ENCODE measurements at regions not wholly inside any gene's neighbourhood (a gene's known extent, or its start where the extent isn't known, plus 50 kb on each side); places are given as distances from the start of the nearest gene placed in this dataset.

DNA sequence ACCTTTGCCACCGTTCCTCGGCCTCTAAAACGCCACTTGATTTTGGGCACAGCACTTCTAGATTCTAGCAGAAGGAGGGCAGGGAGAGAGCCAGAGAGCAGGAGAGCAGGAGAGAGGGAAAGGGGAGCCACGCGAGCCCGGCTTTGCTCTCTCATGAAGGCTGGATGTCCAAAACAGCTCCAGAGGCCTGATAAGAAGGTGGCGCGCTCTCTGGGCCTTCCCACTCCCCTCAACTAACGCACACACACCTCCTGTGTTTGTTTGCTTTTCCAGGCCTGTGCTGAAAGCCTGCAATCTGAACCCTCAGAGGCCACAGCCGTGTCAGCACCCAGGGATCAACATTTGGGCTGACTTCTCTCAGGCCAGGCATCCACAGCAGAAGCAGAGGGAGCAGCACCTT, 184.8 kb upstream of the SOX11 start:
- no peak for DNase-seq
- peaks cover 0 to 3% (median 0%) of the 10 kb centered on the region in 8 donors for H3K9me3 Mint-ChIP-seq
- H3K4me1 ChIP-seq (ENCODE audit: insufficient read depth, low read length): no peaks in the 10 kb centered on the region
- no peak overlapping the region for H3K27ac Mint-ChIP-seq
- H3K4me1 Mint-ChIP-seq: no peaks in the 10 kb centered on the region
- no peak overlapping the region for H3K4me3 Mint-ChIP-seq
- H3K27me3 Mint-ChIP-seq: no peaks in the 10 kb centered on the region
- POLR2A ChIA-PET (ENCODE audit: partially characterized antibody): no interaction called here
- intact Hi-C loops (cut with micrococcal nuclease): no loop called here
- no peaks in the 10 kb centered on the region for H3K36me3 Mint-ChIP-seq
- no peak overlapping the region for H3K27ac ChIP-seq (ENCODE audit: low read depth, low read length)
- no peaks in the 10 kb centered on the region for H3K36me3 ChIP-seq (ENCODE audit: insufficient read depth, low read length)
- H3K27me3 ChIP-seq (ENCODE audit: insufficient read depth, low read length): no peaks in the 10 kb centered on the region
- H3K4me3 ChIP-seq (ENCODE audit: low read length in 2 of 2): no peak overlapping the region
- CTCF ChIA-PET (ENCODE audit: partially characterized antibody): no interaction called here
- H3K9me3 ChIP-seq (ENCODE audit: control insufficient read depth in 1 of 2, low read length in 2 of 2): no peaks in the 10 kb centered on the region

DNA sequence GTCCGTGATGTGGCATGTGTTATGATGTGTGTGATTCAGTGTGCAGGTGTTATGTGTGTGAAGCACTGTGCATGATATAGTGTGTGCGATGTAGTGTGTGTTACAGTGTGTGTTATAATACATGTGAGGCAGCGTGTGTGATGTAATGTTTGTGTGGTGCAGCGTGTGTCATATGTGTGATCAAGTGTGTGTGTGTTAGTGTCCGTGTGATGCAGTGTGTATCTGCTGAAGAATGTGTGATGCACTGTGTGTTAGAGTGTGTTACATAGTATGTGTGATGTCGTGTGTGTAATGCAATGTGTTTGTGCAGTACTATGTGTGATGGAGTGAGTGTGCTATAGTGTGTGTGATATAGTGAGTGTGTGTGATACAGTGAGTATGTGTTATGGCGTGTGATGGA, 182.8 kb upstream of the SOX11 start:
- no peak overlapping the region for H3K27ac ChIP-seq (ENCODE audit: low read depth, low read length)
- no peak for DNase-seq
- Mint-ChIP-seq H3K27me3 (no peaks in the 10 kb centered on the region), H3K4me3 (no peak overlapping the region), H3K9me3 (peaks cover 0 to 2% (median 0%) of the 10 kb centered on the region in 8 donors), H3K4me1 (no peaks in the 10 kb centered on the region), H3K36me3 (no peaks in the 10 kb centered on the region), H3K27ac (no peak overlapping the region)
- intact Hi-C loops (cut with micrococcal nuclease): no loop called here
- POLR2A ChIA-PET (ENCODE audit: partially characterized antibody): no interaction called here
- CTCF ChIA-PET (ENCODE audit: partially characterized antibody): no interaction called here
- no peaks in the 10 kb centered on the region for H3K4me1 ChIP-seq (ENCODE audit: insufficient read depth, low read length)
- H3K36me3 ChIP-seq (ENCODE audit: insufficient read depth, low read length): no peaks in the 10 kb centered on the region
- no peaks in the 10 kb centered on the region for H3K9me3 ChIP-seq (ENCODE audit: control insufficient read depth in 1 of 2, low read length in 2 of 2)
- H3K4me3 ChIP-seq (ENCODE audit: low read length in 2 of 2): no peak overlapping the region
- no peaks in the 10 kb centered on the region for H3K27me3 ChIP-seq (ENCODE audit: insufficient read depth, low read length)

DNA sequence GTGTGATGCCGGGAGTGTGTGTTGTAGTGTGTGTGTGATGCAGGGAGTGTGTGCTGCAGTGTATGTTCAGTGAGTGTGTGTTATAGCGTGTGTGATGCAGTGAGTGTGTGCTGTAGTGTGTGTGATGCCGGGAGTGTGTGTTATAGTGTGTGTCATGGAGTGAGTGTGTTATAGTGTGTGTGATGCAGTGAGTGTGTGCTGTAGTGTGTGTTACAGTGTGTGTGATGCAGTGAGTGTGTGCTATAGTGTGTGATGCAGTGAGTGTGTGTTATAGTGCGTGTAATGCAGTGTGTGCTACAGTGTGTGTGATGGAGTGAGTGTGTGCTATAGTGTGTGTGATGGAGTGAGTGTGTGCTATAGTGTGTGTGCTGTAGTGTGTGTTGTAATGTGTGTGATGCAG, 182.1 kb upstream of the SOX11 start:
- Histone ChIP-seq H3K9me3 (ENCODE audit: control insufficient read depth in 1 of 2, low read length in 2 of 2) (no peaks in the 10 kb centered on the region), H3K27ac (ENCODE audit: low read depth, low read length) (no peak overlapping the region), H3K27me3 (ENCODE audit: insufficient read depth, low read length) (no peaks in the 10 kb centered on the region), H3K4me3 (ENCODE audit: low read length in 2 of 2) (no peak overlapping the region), H3K4me1 (ENCODE audit: insufficient read depth, low read length) (no peaks in the 10 kb centered on the region), H3K36me3 (ENCODE audit: insufficient read depth, low read length) (no peaks in the 10 kb centered on the region)
- Mint-ChIP-seq H3K27ac (no peak overlapping the region), H3K36me3 (no peaks in the 10 kb centered on the region), H3K27me3 (no peaks in the 10 kb centered on the region), H3K9me3 (peaks cover 0 to 2% (median 0%) of the 10 kb centered on the region in 8 donors), H3K4me3 (no peak overlapping the region), H3K4me1 (no peaks in the 10 kb centered on the region)
- ChIA-PET POLR2A (ENCODE audit: partially characterized antibody) (no interaction called here), CTCF (ENCODE audit: partially characterized antibody) (no interaction called here)
- DNase-seq: no peak
- intact Hi-C loops (cut with micrococcal nuclease): no loop called here

DNA sequence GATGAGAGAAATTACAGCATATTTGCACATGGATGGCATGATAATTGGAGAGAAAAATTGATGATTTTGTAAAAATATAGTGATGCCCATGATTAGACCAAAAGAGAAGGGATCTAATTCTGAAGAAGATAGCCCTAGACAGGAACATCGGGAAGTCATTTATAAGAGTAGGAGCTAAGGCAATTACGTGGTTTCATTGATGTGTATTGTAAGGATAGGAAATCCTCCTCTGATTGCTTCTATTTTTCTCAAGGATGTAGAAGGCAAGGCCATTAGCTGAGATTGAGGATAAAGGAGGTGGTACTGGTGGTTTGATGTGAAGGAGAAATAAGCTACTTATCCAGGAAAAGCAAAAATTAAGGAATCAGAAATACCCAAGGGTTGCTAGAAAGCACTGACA, 176.5 kb upstream of the SOX11 start:
- POLR2A ChIA-PET (ENCODE audit: partially characterized antibody): no interaction called here
- H3K27me3 Mint-ChIP-seq: no peaks in the 10 kb centered on the region
- no peak for DNase-seq

DNA sequence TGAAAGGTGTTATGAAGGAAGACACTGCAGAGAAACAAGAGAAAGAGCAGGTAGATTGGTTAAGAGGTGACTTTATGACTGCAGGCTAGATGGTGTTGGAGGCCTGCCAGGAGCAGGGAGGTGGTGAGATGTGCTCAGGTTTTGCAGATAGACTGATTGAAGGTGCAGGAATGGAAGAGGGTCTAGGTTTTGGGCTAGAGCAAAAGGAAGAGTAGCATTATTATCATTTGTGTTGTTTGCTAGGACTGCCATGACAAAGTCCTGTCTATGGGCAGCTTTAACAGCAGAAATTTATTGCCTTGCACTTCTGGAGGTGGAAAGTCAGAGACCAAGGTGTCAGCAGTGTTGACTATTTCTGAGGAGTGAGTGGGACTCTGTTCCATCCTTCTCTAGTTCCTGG, 172.9 kb upstream of the SOX11 start:
- H3K27ac ChIP-seq (ENCODE audit: low read depth, low read length): no peak overlapping the region
- no peaks in the 10 kb centered on the region for H3K9me3 ChIP-seq (ENCODE audit: control insufficient read depth in 1 of 2, low read length in 2 of 2)
- H3K4me1 Mint-ChIP-seq: no peaks in the 10 kb centered on the region

More for the DNA sequence above, 176.5 kb upstream of the SOX11 start:
- H3K36me3 Mint-ChIP-seq: no peaks in the 10 kb centered on the region
- Histone ChIP-seq H3K36me3 (ENCODE audit: insufficient read depth, low read length) (no peaks in the 10 kb centered on the region), H3K4me3 (ENCODE audit: low read length in 2 of 2) (no peak overlapping the region), H3K27me3 (ENCODE audit: insufficient read depth, low read length) (no peaks in the 10 kb centered on the region), H3K4me1 (ENCODE audit: insufficient read depth, low read length) (no peaks in the 10 kb centered on the region), H3K9me3 (ENCODE audit: control insufficient read depth in 1 of 2, low read length in 2 of 2) (no peaks in the 10 kb centered on the region), H3K27ac (ENCODE audit: low read depth, low read length) (no peak overlapping the region)
- no peak overlapping the region for H3K27ac Mint-ChIP-seq
- CTCF ChIA-PET (ENCODE audit: partially characterized antibody): no interaction called here
- H3K9me3 Mint-ChIP-seq: no peaks in the 10 kb centered on the region
- H3K4me1 Mint-ChIP-seq: no peaks in the 10 kb centered on the region
- H3K4me3 Mint-ChIP-seq: no peak overlapping the region
- intact Hi-C loops (cut with micrococcal nuclease): no loop called here

DNA sequence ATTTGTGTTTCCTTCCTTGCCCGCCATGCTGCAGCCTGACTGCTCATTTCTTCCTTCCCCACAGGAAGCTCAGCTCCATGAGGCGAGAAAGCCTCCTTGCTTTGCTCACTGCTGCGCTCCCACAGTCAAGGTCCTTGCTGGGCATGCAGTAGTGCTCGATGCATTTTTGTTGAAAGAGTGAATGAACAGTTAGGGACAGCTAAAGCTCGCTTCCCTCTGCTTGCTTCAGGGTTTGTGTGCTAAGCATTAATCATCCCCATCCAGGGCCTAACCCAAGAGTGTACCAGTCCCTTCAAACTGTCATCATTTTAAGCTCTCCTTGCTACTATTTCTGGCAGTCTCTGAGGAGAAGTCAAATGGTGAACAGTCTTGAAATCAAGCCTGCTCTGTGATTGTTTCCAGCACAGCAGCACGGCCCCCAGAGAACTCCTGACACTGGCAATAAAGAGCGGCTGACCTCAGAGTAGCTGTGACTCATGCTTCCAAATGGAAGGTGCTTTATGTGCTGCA, 171.7 kb upstream of the SOX11 start:
- H3K4me3 Mint-ChIP-seq: no peak overlapping the region
- H3K36me3 Mint-ChIP-seq: no peaks in the 10 kb centered on the region
- ChIA-PET POLR2A (ENCODE audit: partially characterized antibody) (no interaction called here), CTCF (ENCODE audit: partially characterized antibody) (no interaction called here)
- intact Hi-C loops (cut with micrococcal nuclease): no loop called here
- DNase-seq: no peak
- Histone ChIP-seq H3K27ac (ENCODE audit: low read depth, low read length) (no peak overlapping the region), H3K9me3 (ENCODE audit: control insufficient read depth in 1 of 2, low read length in 2 of 2) (no peaks in the 10 kb centered on the region), H3K4me1 (ENCODE audit: insufficient read depth, low read length) (no peaks in the 10 kb centered on the region), H3K27me3 (ENCODE audit: insufficient read depth, low read length) (no peaks in the 10 kb centered on the region), H3K36me3 (ENCODE audit: insufficient read depth, low read length) (no peaks in the 10 kb centered on the region), H3K4me3 (ENCODE audit: low read length in 2 of 2) (no peak overlapping the region)
- H3K4me1 Mint-ChIP-seq: no peaks in the 10 kb centered on the region
- no peaks in the 10 kb centered on the region for H3K27me3 Mint-ChIP-seq
- H3K27ac Mint-ChIP-seq: no peak overlapping the region
- peaks cover 0 to 4% (median 0%) of the 10 kb centered on the region in 8 donors for H3K9me3 Mint-ChIP-seq

More for the DNA sequence above, 172.9 kb upstream of the SOX11 start:
- Histone ChIP-seq H3K27me3 (ENCODE audit: insufficient read depth, low read length) (no peaks in the 10 kb centered on the region), H3K36me3 (ENCODE audit: insufficient read depth, low read length) (no peaks in the 10 kb centered on the region), H3K4me3 (ENCODE audit: low read length in 2 of 2) (no peak overlapping the region), H3K4me1 (ENCODE audit: insufficient read depth, low read length) (no peaks in the 10 kb centered on the region)
- H3K27ac Mint-ChIP-seq: no peak overlapping the region
- intact Hi-C loops (cut with micrococcal nuclease): no loop called here
- no peaks in the 10 kb centered on the region for H3K27me3 Mint-ChIP-seq
- H3K4me3 Mint-ChIP-seq: no peak overlapping the region
- peaks cover 0 to 4% (median 0%) of the 10 kb centered on the region in 8 donors for H3K9me3 Mint-ChIP-seq
- no peak for DNase-seq
- CTCF ChIA-PET (ENCODE audit: partially characterized antibody): no interaction called here
- POLR2A ChIA-PET (ENCODE audit: partially characterized antibody): no interaction called here
- H3K36me3 Mint-ChIP-seq: no peaks in the 10 kb centered on the region

DNA sequence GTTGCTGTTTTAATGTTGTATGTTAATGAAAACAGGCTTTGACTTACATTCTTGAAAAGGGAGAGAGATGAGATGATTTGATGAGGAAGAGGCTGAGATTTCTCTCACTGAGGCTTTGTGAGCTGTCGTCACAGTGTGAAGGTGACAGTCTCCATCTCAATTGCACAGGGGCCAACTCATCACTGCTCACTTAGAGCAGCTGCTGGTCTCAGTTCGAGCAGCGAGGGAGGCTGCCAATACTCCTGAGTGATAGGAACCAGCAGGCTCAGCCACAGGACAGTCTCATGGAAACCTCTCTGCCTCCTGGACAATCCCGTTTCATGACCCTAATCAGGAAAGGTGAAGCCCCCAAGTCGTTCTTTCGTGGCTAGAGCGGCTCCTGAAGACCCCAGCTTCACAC, 170.7 kb upstream of the SOX11 start:
- intact Hi-C loops (cut with micrococcal nuclease): no loop called here
- peaks cover 0 to 4% (median 0%) of the 10 kb centered on the region in 8 donors for H3K9me3 Mint-ChIP-seq
- H3K27me3 Mint-ChIP-seq: no peaks in the 10 kb centered on the region
- no peaks in the 10 kb centered on the region for H3K36me3 Mint-ChIP-seq
- no peaks in the 10 kb centered on the region for H3K4me1 Mint-ChIP-seq
- no peaks in the 10 kb centered on the region for H3K36me3 ChIP-seq (ENCODE audit: insufficient read depth, low read length)
- no peaks in the 10 kb centered on the region for H3K27me3 ChIP-seq (ENCODE audit: insufficient read depth, low read length)
- no peak overlapping the region for H3K27ac Mint-ChIP-seq
- H3K4me1 ChIP-seq (ENCODE audit: insufficient read depth, low read length): no peaks in the 10 kb centered on the region
- no peak overlapping the region for H3K27ac ChIP-seq (ENCODE audit: low read depth, low read length)
- POLR2A ChIA-PET (ENCODE audit: partially characterized antibody): no interaction called here
- no peak for DNase-seq
- H3K9me3 ChIP-seq (ENCODE audit: control insufficient read depth in 1 of 2, low read length in 2 of 2): no peaks in the 10 kb centered on the region
- H3K4me3 Mint-ChIP-seq: no peak overlapping the region
- CTCF ChIA-PET (ENCODE audit: partially characterized antibody): no interaction called here
- H3K4me3 ChIP-seq (ENCODE audit: low read length in 2 of 2): no peak overlapping the region

DNA sequence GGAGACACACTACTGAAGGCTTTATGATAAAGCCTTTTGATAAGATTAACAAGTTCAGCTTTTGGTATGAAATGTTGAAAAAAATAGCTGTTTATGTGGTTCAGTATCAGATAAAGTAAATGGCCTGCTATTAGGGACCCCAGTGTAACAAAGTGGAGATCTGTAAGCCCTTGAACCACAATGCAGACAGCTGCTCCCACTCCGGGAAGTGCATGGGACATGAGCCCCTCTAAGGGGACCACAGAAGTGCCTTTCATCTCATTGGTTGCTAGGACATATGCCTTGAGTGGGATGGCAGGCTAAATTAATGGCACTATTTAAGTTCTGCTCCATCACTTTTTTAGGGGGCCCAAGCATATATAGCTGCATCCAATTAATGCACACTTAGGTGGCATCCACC, 167.6 kb upstream of the SOX11 start:
- H3K27me3 Mint-ChIP-seq: no peaks in the 10 kb centered on the region
- H3K36me3 Mint-ChIP-seq: no peaks in the 10 kb centered on the region
- no peak overlapping the region for H3K4me3 Mint-ChIP-seq
- no peaks in the 10 kb centered on the region for H3K4me1 ChIP-seq (ENCODE audit: insufficient read depth, low read length)
- H3K36me3 ChIP-seq (ENCODE audit: insufficient read depth, low read length): no peaks in the 10 kb centered on the region
- no peaks in the 10 kb centered on the region for H3K4me1 Mint-ChIP-seq
- H3K27ac Mint-ChIP-seq: no peak overlapping the region
- H3K9me3 ChIP-seq (ENCODE audit: control insufficient read depth in 1 of 2, low read length in 2 of 2): no peaks in the 10 kb centered on the region
- no peak overlapping the region for H3K27ac ChIP-seq (ENCODE audit: low read depth, low read length)
- peaks cover 0 to 4% (median 0%) of the 10 kb centered on the region in 8 donors for H3K9me3 Mint-ChIP-seq
- H3K27me3 ChIP-seq (ENCODE audit: insufficient read depth, low read length): no peaks in the 10 kb centered on the region
- ChIA-PET POLR2A (ENCODE audit: partially characterized antibody) (no interaction called here), CTCF (ENCODE audit: partially characterized antibody) (no interaction called here)
- intact Hi-C loops (cut with micrococcal nuclease): no loop called here
- no peak for DNase-seq
- H3K4me3 ChIP-seq (ENCODE audit: low read length in 2 of 2): no peak overlapping the region

Measured in CD4-positive, alpha-beta memory T cell (primary cell).